NT2/D1 (cell line): ENCODE measurements at regions not wholly inside any gene's neighbourhood (a gene's known extent, or its start where the extent isn't known, plus 50 kb on each side); places are given as distances from the start of the nearest gene placed in this dataset.
"Not testable (repeated sequence)": the region's sequence is repeated elsewhere in the genome, so short reads cannot be mapped to it uniquely, and the experiment has no call there.

Source experiments
- DNase-seq: peaks from one replicate; pipeline ENCODE4 v3.0.0-alpha.2; 2011; ENCODE audit warnings: low read depth, low spot score
- H3K27me3 ChIP-seq: 2 replicates; pipeline ENCODE4 v1.6.0; 2011; ENCODE audit warnings: mild to moderate bottlenecking; ENCODE audit not compliant: insufficient read length, insufficient read depth
- H3K36me3 ChIP-seq: 2 replicates; pipeline ENCODE4 v1.6.1; 2011; ENCODE audit warnings: mild to moderate bottlenecking, low read length, mixed read lengths; ENCODE audit not compliant: insufficient read depth, insufficient read length
- H3K4me1 ChIP-seq: 2 replicates; pipeline ENCODE4 v1.5.1; 2011; ENCODE audit not compliant: insufficient read depth, insufficient read length
- H3K4me3 ChIP-seq: 2 replicates; pipeline ENCODE4 v1.5.1; 2011; ENCODE audit warnings: low read depth; ENCODE audit not compliant: insufficient read length
- H3K9ac ChIP-seq: 2 replicates; pipeline ENCODE4 v1.6.0; 2011; ENCODE audit warnings: low read depth; ENCODE audit not compliant: insufficient read length
- H3K9me3 ChIP-seq: 2 replicates; pipeline ENCODE4 v1.5.1; 2011; ENCODE audit warnings: mild to moderate bottlenecking, low read length; ENCODE audit not compliant: insufficient read depth
- SUZ12 ChIP-seq: IDR thresholded peaks from 2 replicates; pipeline ENCODE4 v1.6.1; 2011; ENCODE audit not compliant: insufficient read length, insufficient read depth; ENCODE audit errors: extremely low read depth
- YY1 ChIP-seq: IDR thresholded peaks from 2 replicates; pipeline ENCODE4 v1.6.1; 2011; ENCODE audit not compliant: insufficient read length, insufficient read depth
- ZNF274 ChIP-seq: IDR thresholded peaks from 2 replicates; pipeline ENCODE4 v1.6.1; 2011; ENCODE audit warnings: mild to moderate bottlenecking, low read depth, low read length

- Histone ChIP-seq H3K4me1 (no peaks in the 10 kb centered on the region), H3K4me3 (no peak overlapping the region), H3K9ac (no peak overlapping the region), H3K36me3 (no peaks in the 10 kb centered on the region), H3K9me3 (no peaks in the 10 kb centered on the region), H3K27me3 (no peaks in the 10 kb centered on the region)
- no peak for DNase-seq
- TF ChIP-seq SUZ12 (no peak), YY1 (no peak), ZNF274 (no peak)
Measured at GRCh38 chr4:165803005-165803404, 70.0 kb upstream of the TLL1 start.

- H3K36me3 ChIP-seq: no peaks in the 10 kb centered on the region
- H3K4me3 ChIP-seq: no peak overlapping the region
- no peaks in the 10 kb centered on the region for H3K27me3 ChIP-seq
- no peaks in the 10 kb centered on the region for H3K4me1 ChIP-seq
- TF ChIP-seq SUZ12 (no peak), ZNF274 (no peak), YY1 (no peak)
- H3K9me3 ChIP-seq: no peaks in the 10 kb centered on the region
- no peak for DNase-seq
- no peak overlapping the region for H3K9ac ChIP-seq
Measured at GRCh38 chr4:165805406-165805805, 67.6 kb upstream of the TLL1 start.

GRCh38 chr4:165806613-165807012 lies 66.4 kb upstream of the TLL1 start:
- H3K4me3 ChIP-seq: no peak overlapping the region
- H3K9ac ChIP-seq: no peak overlapping the region
- no peaks in the 10 kb centered on the region for H3K9me3 ChIP-seq
- TF ChIP-seq ZNF274 (no peak), YY1 (no peak), SUZ12 (no peak)
- H3K4me1 ChIP-seq: no peaks in the 10 kb centered on the region
- H3K27me3 ChIP-seq: no peaks in the 10 kb centered on the region
- no peak for DNase-seq
- H3K36me3 ChIP-seq: no peaks in the 10 kb centered on the region

GRCh38 chr4:165810726-165811125 lies 62.3 kb upstream of the TLL1 start:
- H3K9me3 ChIP-seq: no peaks in the 10 kb centered on the region
- H3K4me3 ChIP-seq: no peak overlapping the region
- TF ChIP-seq YY1: no peak
- H3K9ac ChIP-seq: no peak overlapping the region
- no peaks in the 10 kb centered on the region for H3K27me3 ChIP-seq
- H3K4me1 ChIP-seq: no peaks in the 10 kb centered on the region
- no peaks in the 10 kb centered on the region for H3K36me3 ChIP-seq
- no peak for DNase-seq

- H3K9ac ChIP-seq: no peak overlapping the region
- TF ChIP-seq ZNF274: no peak
- TF ChIP-seq SUZ12: no peak
- no peak for TF ChIP-seq YY1
- no peak for DNase-seq
- no peaks in the 10 kb centered on the region for H3K36me3 ChIP-seq
- H3K4me1 ChIP-seq: no peaks in the 10 kb centered on the region
- no peaks in the 10 kb centered on the region for H3K9me3 ChIP-seq
- H3K4me3 ChIP-seq: no peak overlapping the region
- H3K27me3 ChIP-seq: no peaks in the 10 kb centered on the region
Measured at GRCh38 chr4:165813606-165814005, 59.4 kb upstream of the TLL1 start.

GRCh38 chr4:165814256-165815020 lies 58.6 kb upstream of the TLL1 start:
- Histone ChIP-seq H3K4me3 (no peak overlapping the region), H3K9me3 (no peaks in the 10 kb centered on the region; the same call in 1 of the 2 replicates), H3K4me1 (no peaks in the 10 kb centered on the region), H3K36me3 (no peaks in the 10 kb centered on the region), H3K27me3 (no peaks in the 10 kb centered on the region), H3K9ac (no peak overlapping the region)
- no peak for TF ChIP-seq ZNF274
- no peak for TF ChIP-seq SUZ12
- no peak for TF ChIP-seq YY1
- DNase-seq: no peak

GRCh38 chr4:165819126-165819525 lies 53.9 kb upstream of the TLL1 start:
- DNase-seq, H3K27me3 ChIP-seq, H3K4me3 ChIP-seq, H3K4me1 ChIP-seq, H3K9me3 ChIP-seq, H3K36me3 ChIP-seq, H3K9ac ChIP-seq: not testable (repeated sequence)
